IPS DF 6.9 (cell line): ENCODE measurements at regions not wholly inside any gene's neighbourhood (a gene's known extent, or its start where the extent isn't known, plus 50 kb on each side); places are given as distances from the start of the nearest gene placed in this dataset.

Experiments used
- DNase-seq: peaks from one replicate; pipeline ENCODE4 v3.0.0-alpha.2; 2013; ENCODE audit warnings: low read depth, low spot score
- H3K27ac ChIP-seq: one replicate; pipeline ENCODE4 v1.5.1; 2013; ENCODE audit warnings: low read length, control low read depth
- H3K27me3 ChIP-seq: 2 replicates; pipeline ENCODE4 v1.6.1; 2013; ENCODE audit warnings: mild to moderate bottlenecking, low read length; ENCODE audit not compliant: control insufficient read depth, insufficient read depth
- H3K36me3 ChIP-seq: 2 replicates; pipeline ENCODE4 v1.6.1; 2013; ENCODE audit warnings: low read length; ENCODE audit not compliant: control insufficient read depth, insufficient read depth
- H3K4me1 ChIP-seq: 2 replicates; pipeline ENCODE4 v1.6.1; 2013; ENCODE audit warnings: low read length; ENCODE audit not compliant: control insufficient read depth, insufficient read depth
- H3K4me3 ChIP-seq: 2 replicates; pipeline ENCODE4 v1.5.1; 2013; ENCODE audit warnings: mild to moderate bottlenecking, low read length
- H3K9me3 ChIP-seq: 2 replicates; pipeline ENCODE4 v1.6.1; 2013; ENCODE audit warnings: low read length, inconsistent platforms; ENCODE audit not compliant: control insufficient read depth, insufficient read depth
- WGBS: extraction: QIAGEN DNeasy Blood & Tissue Kit; methylation state at CpG from one replicate; pipeline ENCODE4 v1.1.7; 2013; ENCODE audit warnings: mixed read lengths, missing lambda C conversion rate; ENCODE audit not compliant: insufficient read length, insufficient coverage; 5-methylcytosine and 5-hydroxymethylcytosine counted together

- WGBS, result no CpG with 5 or more reads among the region's 22 CpGs
Measured at GRCh38 chr10:84571146-84571545, 242.8 kb downstream of the CCSER2 start.

GRCh38 chr10:84574102-84574501, 245.7 kb downstream of the CCSER2 start:
- H3K36me3 ChIP-seq, result no peaks in the 10 kb centered on the region
- H3K27ac ChIP-seq, result no peak overlapping the region
- WGBS, result no CpG with 5 or more reads among the region's 1 CpG
- no peaks in the 10 kb centered on the region for H3K27me3 ChIP-seq
- H3K4me1 ChIP-seq, result no peaks in the 10 kb centered on the region
- H3K4me3 ChIP-seq, result no peak overlapping the region
- DNase-seq, result no peak
- no peaks in the 10 kb centered on the region for H3K9me3 ChIP-seq

More at GRCh38 chr10:84571146-84571545, 242.8 kb downstream of the CCSER2 start:
- Histone ChIP-seq H3K27me3 (no peaks in the 10 kb centered on the region), H3K4me3 (no peak overlapping the region), H3K9me3 (no peaks in the 10 kb centered on the region), H3K36me3 (no peaks in the 10 kb centered on the region), H3K4me1 (no peaks in the 10 kb centered on the region), H3K27ac (no peak overlapping the region)
- DNase-seq, result no peak

GRCh38 chr10:84581976-84582375, 253.6 kb downstream of the CCSER2 start:
- Histone ChIP-seq H3K4me3 (no peak overlapping the region), H3K27me3 (no peaks in the 10 kb centered on the region), H3K4me1 (peaks cover 4% of the 10 kb centered on the region), H3K27ac (no peak overlapping the region), H3K36me3 (no peaks in the 10 kb centered on the region), H3K9me3 (no peaks in the 10 kb centered on the region)
- WGBS, result no CpG with 5 or more reads among the region's 6 CpGs
- no peak for DNase-seq

GRCh38 chr10:84583501-84583900, 255.1 kb downstream of the CCSER2 start:
- Histone ChIP-seq H3K4me1 (peaks cover 7% of the 10 kb centered on the region), H3K9me3 (no peaks in the 10 kb centered on the region), H3K36me3 (no peaks in the 10 kb centered on the region), H3K27ac (no peak overlapping the region), H3K27me3 (no peaks in the 10 kb centered on the region), H3K4me3 (no peak overlapping the region)
- WGBS, result no CpG with 5 or more reads among the region's 5 CpGs
- no peak for DNase-seq

- Histone ChIP-seq H3K36me3 (no peaks in the 10 kb centered on the region), H3K27me3 (no peaks in the 10 kb centered on the region), H3K27ac (no peak overlapping the region), H3K4me3 (no peak overlapping the region), H3K4me1 (peaks cover 8% of the 10 kb centered on the region), H3K9me3 (no peaks in the 10 kb centered on the region)
- no peak for DNase-seq
Measured at GRCh38 chr10:84587789-84588188, 259.4 kb downstream of the CCSER2 start.

GRCh38 chr10:84588426-84588825, 260.0 kb downstream of the CCSER2 start:
- no CpG with 5 or more reads among the region's 5 CpGs for WGBS
- no peaks in the 10 kb centered on the region for H3K27me3 ChIP-seq
- H3K4me3 ChIP-seq, result no peak overlapping the region
- no peak overlapping the region for H3K27ac ChIP-seq
- H3K9me3 ChIP-seq, result no peaks in the 10 kb centered on the region
- H3K36me3 ChIP-seq, result no peaks in the 10 kb centered on the region
- H3K4me1 ChIP-seq, result peaks cover 6% of the 10 kb centered on the region
- DNase-seq, result no peak

- Histone ChIP-seq H3K4me3 (no peak overlapping the region), H3K9me3 (no peaks in the 10 kb centered on the region), H3K4me1 (peaks cover 4% of the 10 kb centered on the region), H3K27me3 (no peaks in the 10 kb centered on the region), H3K36me3 (no peaks in the 10 kb centered on the region), H3K27ac (no peak overlapping the region)
- WGBS, result no CpG with 5 or more reads among the region's 2 CpGs
- no peak for DNase-seq
Measured at GRCh38 chr10:84588971-84589370, 260.6 kb downstream of the CCSER2 start.

- WGBS, result no CpG with 5 or more reads among the region's 4 CpGs
- Histone ChIP-seq H3K27ac (no peak overlapping the region), H3K4me3 (no peak overlapping the region), H3K27me3 (no peaks in the 10 kb centered on the region), H3K4me1 (peaks cover 4% of the 10 kb centered on the region), H3K9me3 (no peaks in the 10 kb centered on the region), H3K36me3 (no peaks in the 10 kb centered on the region)
- no peak for DNase-seq
Measured at GRCh38 chr10:84589526-84590205, 261.3 kb downstream of the CCSER2 start.

GRCh38 chr10:84590327-84591193, 262.2 kb downstream of the CCSER2 start:
- no peaks in the 10 kb centered on the region for H3K27me3 ChIP-seq
- H3K36me3 ChIP-seq, result no peaks in the 10 kb centered on the region
- WGBS, result no CpG with 5 or more reads among the region's 14 CpGs
- no peak overlapping the region for H3K27ac ChIP-seq
- DNase-seq, result no peak
- H3K4me3 ChIP-seq, result no peak overlapping the region
- H3K4me1 ChIP-seq, result peaks cover 4% of the 10 kb centered on the region
- no peaks in the 10 kb centered on the region for H3K9me3 ChIP-seq

- no CpG with 5 or more reads among the region's 7 CpGs for whole genome bisulfite sequencing
Measured at GRCh38 chr10:84593506-84593905, 265.1 kb downstream of the CCSER2 start.

More at GRCh38 chr10:84593506-84593905, 265.1 kb downstream of the CCSER2 start:
- Histone ChIP-seq H3K27ac (no peak overlapping the region), H3K4me1 (peaks cover under 1% of the 10 kb centered on the region; the same call in 1 of the 2 replicates), H3K36me3 (no peaks in the 10 kb centered on the region), H3K27me3 (no peaks in the 10 kb centered on the region), H3K9me3 (no peaks in the 10 kb centered on the region), H3K4me3 (no peak overlapping the region)
- DNase-seq, result no peak
